ENCODE measurements at regions not wholly inside any gene's neighbourhood (a gene's known extent, or its start where the extent isn't known, plus 50 kb on each side); places are given as distances from the start of the nearest gene placed in this dataset.

GRCh38 chr12:98372340-98373024 is 142.9 kb upstream of the TMPO start:
- H3K27ac ChIP-seq (ENCODE audit: extremely low read depth, low read depth, low read length) = no peak overlapping the region
- H3K27me3 ChIP-seq (ENCODE audit: control insufficient read depth in 2 of 2, insufficient read depth in 2 of 2, low read length in 2 of 2) = no peaks in the 10 kb centered on the region
- FAIRE-seq (no peak), ATAC-seq (no peak), DNase-seq (ENCODE audit: extremely low read depth in 1 of 4, low spot score in 3 of 4) (no peak)
- no peaks in the 10 kb centered on the region for H3K9me1 ChIP-seq (ENCODE audit: control insufficient read depth, insufficient read depth, low read length)
- no peak overlapping the region for H3K4me3 ChIP-seq
- no peak overlapping the region for H2AFZ ChIP-seq (ENCODE audit: low read depth, low read length)
- WGBS (ENCODE audit: insufficient coverage, low coverage, missing lambda C conversion rate) = 11% methylated on average over 5 of the region's 5 CpGs
- H4K20me1 ChIP-seq (replicated peaks; ENCODE audit: control insufficient read depth, insufficient read depth, low read length) = no peaks in the 10 kb centered on the region
- intact Hi-C loops (cut with micrococcal nuclease) (loop anchor here (1.0 to 5.0 kb wide), 4 partner anchors 24 to 1795 kb away; no protein-coding TSS in a partner anchor), in situ Hi-C loops (cut with MboI) (no loop called here)
- H3K4me1 ChIP-seq (replicated peaks in 1 of 2; ENCODE audit: control insufficient read depth in 2 of 2, insufficient read depth in 2 of 2, low read length in 2 of 2) = no peaks in the 10 kb centered on the region; a peak in 1 of 5 replicates
- CTCF ChIA-PET (ENCODE audit: low intra/inter-chr PET ratio) = interaction anchor here (0.5 to 1.0 kb wide), 3 partner anchors 20 to 1385 kb away, joined by 3 to 6 read pairs (median 3); no protein-coding TSS in a partner anchor
- POLR2A ChIA-PET = no interaction called here
- H3K9ac ChIP-seq (ENCODE audit: insufficient read depth in 1 of 2, low read depth in 2 of 2, low read length in 2 of 2) = no peak overlapping the region
- H3K36me3 ChIP-seq (ENCODE audit: control insufficient read depth, insufficient read depth, low read length) = no peaks in the 10 kb centered on the region
- H3K9me3 ChIP-seq (replicated peaks; ENCODE audit: control insufficient read depth, insufficient read depth, low read depth, low read length) = no peaks in the 10 kb centered on the region
- H3K4me2 ChIP-seq (ENCODE audit: insufficient read depth, low read length) = no peak overlapping the region
- BruUV-seq (replicated peaks) = no TSS peak
- no peaks in the 10 kb centered on the region for H3K79me2 ChIP-seq (ENCODE audit: control insufficient read depth, insufficient read depth, low read length)
- TF ChIP-seq ETS2 (tag; IDR thresholded peaks at IDR 0.05; ENCODE audit: borderline replicate concordance, poor library complexity, severe bottlenecking) (no peak), NCOA6 (IDR thresholded peaks at IDR 0.05) (no peak), XRCC5 (IDR thresholded peaks at IDR 0.05; ENCODE audit: low read depth, low read length) (no peak), ZNF23 (CRISPR knock-in tag; IDR thresholded peaks at IDR 0.05) (no peak), ZNF76 (CRISPR knock-in tag; IDR thresholded peaks at IDR 0.05; ENCODE audit: borderline replicate concordance) (no peak), ZNF140 (CRISPR knock-in tag; IDR thresholded peaks at IDR 0.05) (no peak), ZBTB40 (IDR thresholded peaks at IDR 0.05) (no peak), ZBTB40 (CRISPR knock-in tag; IDR thresholded peaks at IDR 0.05) (no peak), POLR3A (IDR thresholded peaks at IDR 0.05; ENCODE audit: borderline replicate concordance, extremely low read depth, insufficient read depth, insufficient read length) (no peak), ELK1 (CRISPR knock-in tag; IDR thresholded peaks at IDR 0.05) (no peak)

Measured in K562 (cell line).